ENCODE measurements at regions not wholly inside any gene's neighbourhood (a gene's known extent, or its start where the extent isn't known, plus 50 kb on each side); places are given as distances from the start of the nearest gene placed in this dataset.

DNA sequence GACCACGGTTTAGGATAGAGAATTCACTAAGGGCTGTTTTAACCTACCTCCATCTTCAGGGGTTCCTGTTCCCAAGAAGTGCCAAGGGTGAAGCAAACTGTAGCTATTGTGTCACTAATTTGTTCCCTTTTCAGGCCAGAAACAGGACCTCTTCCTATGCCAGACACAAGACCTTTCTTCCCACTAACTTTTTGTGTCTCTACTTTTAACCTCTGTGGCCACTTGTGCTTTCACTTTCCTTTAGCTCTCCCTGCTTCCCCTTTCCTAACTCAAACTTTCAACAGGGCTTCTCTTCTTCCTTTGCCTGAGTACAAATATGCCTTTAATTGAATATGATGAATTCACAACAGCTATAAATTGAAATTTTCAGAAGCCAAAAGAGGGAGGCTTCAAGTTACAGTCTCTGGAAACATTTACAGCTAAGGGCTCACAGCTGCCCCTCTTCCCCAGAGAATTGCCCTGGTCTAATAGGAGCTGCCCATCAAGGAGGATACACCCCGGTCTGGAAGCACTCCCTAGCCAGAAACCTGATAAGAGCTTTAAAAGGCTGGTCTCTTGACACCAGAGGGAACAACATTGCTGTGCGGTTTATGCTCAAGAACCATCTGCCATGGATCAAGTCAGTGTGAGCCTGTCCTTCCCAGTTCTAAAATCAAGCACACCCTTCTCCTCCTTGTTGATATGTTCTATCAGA, 61.7 kb upstream of the PLS3 start:
- CTCF ChIA-PET = no interaction called here

GRCh38 chrX:115503099-115503498, 57.9 kb upstream of the PLS3 start:
- TF ChIP-seq, protein P1, sequence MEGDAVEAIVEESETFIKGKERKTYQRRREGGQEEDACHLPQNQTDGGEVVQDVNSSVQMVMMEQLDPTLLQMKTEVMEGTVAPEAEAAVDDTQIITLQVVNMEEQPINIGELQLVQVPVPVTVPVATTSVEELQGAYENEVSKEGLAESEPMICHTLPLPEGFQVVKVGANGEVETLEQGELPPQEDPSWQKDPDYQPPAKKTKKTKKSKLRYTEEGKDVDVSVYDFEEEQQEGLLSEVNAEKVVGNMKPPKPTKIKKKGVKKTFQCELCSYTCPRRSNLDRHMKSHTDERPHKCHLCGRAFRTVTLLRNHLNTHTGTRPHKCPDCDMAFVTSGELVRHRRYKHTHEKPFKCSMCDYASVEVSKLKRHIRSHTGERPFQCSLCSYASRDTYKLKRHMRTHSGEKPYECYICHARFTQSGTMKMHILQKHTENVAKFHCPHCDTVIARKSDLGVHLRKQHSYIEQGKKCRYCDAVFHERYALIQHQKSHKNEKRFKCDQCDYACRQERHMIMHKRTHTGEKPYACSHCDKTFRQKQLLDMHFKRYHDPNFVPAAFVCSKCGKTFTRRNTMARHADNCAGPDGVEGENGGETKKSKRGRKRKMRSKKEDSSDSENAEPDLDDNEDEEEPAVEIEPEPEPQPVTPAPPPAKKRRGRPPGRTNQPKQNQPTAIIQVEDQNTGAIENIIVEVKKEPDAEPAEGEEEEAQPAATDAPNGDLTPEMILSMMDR (conservative IDR thresholded peaks at IDR 0.05; ENCODE audit: low read depth) = no peak
- CTCF ChIA-PET = no interaction called here

More for the DNA sequence above, 61.7 kb upstream of the PLS3 start:
- DNase-seq (ENCODE audit: low spot score) = no peak
- POLR2A ChIA-PET (ENCODE audit: low non-redundant PET) = no interaction called here
- H3K27ac ChIP-seq = no peak overlapping the region
- TF ChIP-seq, protein P1 (conservative IDR thresholded peaks at IDR 0.05; ENCODE audit: low read depth) = no peak

GRCh38 chrX:115504167-115504566, 56.8 kb upstream of the PLS3 start:
- TF ChIP-seq, protein P1 (conservative IDR thresholded peaks at IDR 0.05; ENCODE audit: low read depth) = no peak
- ChIA-PET CTCF (no interaction called here), POLR2A (ENCODE audit: low non-redundant PET) (no interaction called here)
- H3K27ac ChIP-seq = no peak overlapping the region
- no peak for DNase-seq (ENCODE audit: low spot score)

More at GRCh38 chrX:115503099-115503498, 57.9 kb upstream of the PLS3 start:
- no peak overlapping the region for H3K27ac ChIP-seq
- no peak for DNase-seq (ENCODE audit: low spot score)
- POLR2A ChIA-PET (ENCODE audit: low non-redundant PET) = no interaction called here
